Ovary (tissue), 3 donors: ENCODE measurements at regions not wholly inside any gene's neighbourhood (a gene's known extent, or its start where the extent isn't known, plus 50 kb on each side); places are given as distances from the start of the nearest gene placed in this dataset.

ENCODE experiments used
- CTCF ChIP-seq, 3 donors: fragments of 450-650 bp in 2 of 3; fragments of 200-600 bp in 1 of 3; IDR thresholded peaks; one replicate each; pipeline versions ENCODE4 v1.5.1 to v1.8.0; 2016 to 2022; ENCODE audit warnings: antibody characterized with exemption in 3 of 3, mild to moderate bottlenecking in 1 of 3
- POLR2A ChIP-seq: fragments of 450-650 bp; IDR thresholded peaks from one replicate; pipeline ENCODE4 v1.6.1; 2017; ENCODE audit warnings: antibody characterized with exemption, mild to moderate bottlenecking, moderate library complexity
- donor health status: DM: no; HTN: no; CAD: no.

- TF ChIP-seq POLR2A (no peak), CTCF (IDR thresholded peaks at IDR 0.05) (no peak)
Observed at GRCh38 chr17:31623990-31624389, 232.5 kb downstream of the RAB11FIP4 start.
